Kasumi-1 (cell line): ENCODE measurements at regions not wholly inside any gene's neighbourhood (a gene's known extent, or its start where the extent isn't known, plus 50 kb on each side); places are given as distances from the start of the nearest gene placed in this dataset.
"Not testable (repeated sequence)": the region's sequence is repeated elsewhere in the genome, so short reads cannot be mapped to it uniquely, and the experiment has no call there.

ENCODE experiments used
- DNase-seq, 2 experiments: peaks; one replicate each; lab custom pipeline; 2025; lab: John Stamatoyannopoulos, UW

DNA sequence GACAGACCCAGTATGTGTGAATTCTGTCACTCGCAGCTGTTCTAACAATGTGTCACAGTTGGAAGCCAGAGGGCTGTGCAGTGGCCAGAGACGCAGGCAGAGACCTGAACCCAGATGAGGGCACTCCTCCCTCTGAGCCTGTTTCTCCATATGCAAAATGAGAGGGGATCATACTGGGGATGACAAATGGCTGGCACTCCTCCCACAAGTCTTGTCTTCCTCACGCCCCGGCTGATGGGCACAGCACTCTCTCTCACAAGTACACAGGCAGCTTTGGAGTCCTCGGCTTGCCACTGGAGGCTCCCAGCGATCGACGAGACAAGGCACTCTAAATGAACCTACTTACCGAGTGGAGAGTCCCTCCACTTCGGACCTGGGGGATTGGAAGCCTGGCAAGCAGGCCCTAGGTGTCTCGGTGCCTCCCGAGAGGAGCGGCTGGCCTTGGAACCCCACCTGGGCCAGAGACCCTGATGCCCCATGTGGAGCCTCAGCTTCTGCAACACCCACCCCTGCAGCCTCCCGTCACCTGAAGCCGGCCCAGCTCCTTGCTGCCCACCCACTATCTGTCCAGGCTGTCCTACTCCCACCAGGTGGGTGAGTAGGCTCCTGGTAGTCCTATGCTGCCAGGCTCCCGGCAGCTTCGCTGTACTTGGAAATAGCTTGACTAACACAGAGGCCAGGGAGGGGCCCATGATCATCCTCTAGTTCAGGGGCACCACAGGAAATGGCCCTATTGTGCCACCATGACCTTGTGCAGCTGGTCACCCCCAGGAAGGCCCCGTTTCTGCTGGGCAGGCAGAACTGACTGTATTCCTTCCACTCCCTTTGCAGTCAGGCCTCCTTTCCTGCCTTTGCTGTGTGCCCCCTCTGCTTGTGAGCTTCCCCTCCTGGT is 65.0 kb upstream of the IQSEC1 start:
- DNase-seq = no peak

DNA sequence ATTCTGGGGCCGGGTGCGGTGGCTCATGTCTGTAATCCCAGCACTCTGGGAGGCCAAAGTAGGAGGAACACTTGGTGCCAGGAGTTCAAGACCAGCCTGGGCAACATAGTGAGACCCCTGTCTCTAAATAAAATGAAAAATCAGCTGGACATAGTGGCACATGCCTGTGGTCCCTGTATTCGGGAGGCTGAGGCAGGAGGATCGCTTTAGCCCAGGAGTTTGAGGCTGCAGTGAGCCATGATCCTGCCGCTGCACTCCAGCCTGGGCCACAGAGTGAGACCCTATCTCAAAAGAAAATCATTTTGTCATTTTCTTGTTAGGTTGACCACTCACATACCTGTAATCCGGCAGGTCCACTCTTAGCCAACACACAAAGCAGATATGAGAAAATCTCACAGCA is 63.6 kb upstream of the IQSEC1 start:
- not testable (repeated sequence) for DNase-seq

DNA sequence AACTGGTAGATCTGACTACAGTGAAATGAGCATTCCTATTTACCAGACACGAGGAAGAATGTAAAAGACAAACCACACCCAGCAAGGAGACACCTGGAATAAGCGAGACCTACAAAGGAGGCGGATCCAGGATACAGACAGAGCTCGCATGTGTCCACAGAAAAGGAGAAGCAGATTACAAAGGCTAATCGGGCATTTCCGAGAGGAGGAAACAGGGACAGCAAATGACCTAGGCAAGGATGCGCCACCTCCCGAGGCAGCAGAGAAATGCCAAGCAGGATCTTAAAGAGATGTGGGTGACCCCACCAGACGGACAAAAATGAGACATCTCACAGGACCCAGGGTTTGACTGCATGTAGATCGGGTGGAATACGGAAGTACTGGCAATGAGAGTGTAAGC is 63.2 kb upstream of the IQSEC1 start:
- DNase-seq = peak in 1 of 2 experiments; percentile 16

DNA sequence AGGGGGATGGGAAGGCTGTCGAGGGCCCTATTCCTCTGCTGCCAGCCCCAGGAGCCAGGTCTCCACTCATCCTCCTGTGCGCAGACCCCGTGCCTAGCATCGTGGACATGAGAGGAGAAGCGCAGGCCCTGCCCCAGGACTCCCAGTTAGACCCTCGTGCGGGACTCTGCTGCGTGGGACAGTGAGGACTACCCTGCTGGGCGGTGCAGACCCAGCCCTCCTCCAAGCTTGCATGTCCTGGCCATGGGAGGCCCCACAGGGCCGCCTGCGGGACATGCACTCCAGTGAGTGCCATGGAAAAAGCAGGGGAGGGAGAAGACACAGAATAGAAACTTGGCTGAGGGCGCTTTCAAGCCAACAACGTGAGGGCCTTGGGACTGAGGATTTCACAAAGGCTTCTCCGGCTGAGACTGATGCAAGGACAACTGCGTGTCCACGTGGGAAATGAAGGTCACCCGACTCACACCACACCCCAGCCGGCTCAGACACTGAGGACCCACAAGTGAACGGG is 62.6 kb upstream of the IQSEC1 start:
- no peak for DNase-seq

DNA sequence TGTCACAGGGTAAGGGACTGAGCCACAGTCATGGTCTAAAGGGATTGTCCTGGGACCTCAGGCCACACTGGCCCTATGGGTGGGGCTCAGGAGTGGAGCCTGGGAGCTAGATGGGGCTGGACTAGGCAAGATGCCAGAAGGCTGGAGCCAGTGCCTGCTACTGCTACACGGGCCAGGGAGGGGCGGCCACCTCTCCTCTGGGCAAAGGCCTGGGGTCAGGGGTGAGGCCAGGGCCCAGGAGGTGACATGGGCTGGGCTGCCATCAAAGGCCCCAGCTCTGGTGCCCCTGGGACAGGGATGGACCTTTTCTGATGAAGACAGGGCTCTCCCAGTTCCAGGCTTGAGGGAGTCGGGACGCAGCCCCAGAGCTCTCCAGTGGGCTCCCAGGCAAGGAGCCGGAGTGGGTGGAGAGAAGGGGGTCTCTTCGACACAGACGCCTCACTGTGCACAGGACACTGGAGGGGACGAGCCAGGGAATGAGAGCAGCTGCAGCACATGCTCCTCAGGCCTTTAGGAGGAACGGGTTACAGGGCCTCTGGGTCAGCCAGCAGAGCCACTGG is 62.1 kb upstream of the IQSEC1 start:
- no peak for DNase-seq

DNA sequence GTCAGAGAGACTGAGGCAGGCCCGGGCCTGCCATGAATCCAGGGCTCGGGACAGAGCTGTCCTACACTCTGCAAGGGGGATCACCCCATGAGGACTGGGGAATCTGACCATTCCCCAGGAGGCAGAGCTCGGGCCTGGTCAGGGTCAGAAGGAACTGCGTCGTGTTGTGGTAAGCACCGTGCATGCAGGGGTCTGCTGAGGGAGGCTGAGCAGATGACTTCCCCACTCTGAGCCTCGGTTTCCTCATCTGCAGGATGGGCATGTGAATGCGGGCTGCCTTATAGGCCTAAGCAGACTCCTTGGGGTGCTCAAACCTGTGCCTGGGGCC is 61.6 kb upstream of the IQSEC1 start:
- DNase-seq = no peak

DNA sequence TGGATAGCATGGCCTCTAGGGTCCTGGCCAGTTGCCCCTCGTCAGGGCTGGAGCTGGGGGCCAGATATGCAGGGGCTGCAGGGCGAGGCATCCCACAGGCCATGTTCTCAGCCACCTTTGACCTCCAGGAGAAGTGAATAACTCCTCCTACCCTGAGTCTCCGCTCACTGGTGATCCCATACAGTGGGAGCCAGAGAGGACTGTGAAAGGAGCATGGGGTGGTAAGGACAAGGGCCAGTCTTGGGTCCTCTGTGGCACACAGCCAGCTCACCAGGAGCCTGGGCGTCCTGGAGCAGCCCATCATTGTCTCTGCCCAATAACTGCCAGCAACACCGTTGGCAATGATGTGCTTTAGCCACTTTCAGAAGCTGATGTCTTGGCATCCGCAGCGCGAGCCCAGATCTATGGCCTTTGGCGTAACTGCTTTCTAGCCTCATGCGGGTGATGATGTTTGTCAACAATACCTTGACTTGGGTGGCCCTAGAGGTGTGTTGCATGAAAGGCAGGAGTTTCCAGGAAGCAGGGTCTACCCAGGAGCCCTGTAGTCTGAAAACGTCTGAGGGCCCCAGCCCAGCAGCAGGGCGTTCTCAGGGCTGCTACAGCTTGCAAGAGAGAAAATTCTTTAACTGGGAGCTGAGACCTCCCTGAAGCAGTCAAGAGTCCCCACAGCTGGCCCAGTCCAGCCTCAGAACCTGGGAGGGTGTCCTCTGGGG is 61.1 kb upstream of the IQSEC1 start:
- no peak for DNase-seq

DNA sequence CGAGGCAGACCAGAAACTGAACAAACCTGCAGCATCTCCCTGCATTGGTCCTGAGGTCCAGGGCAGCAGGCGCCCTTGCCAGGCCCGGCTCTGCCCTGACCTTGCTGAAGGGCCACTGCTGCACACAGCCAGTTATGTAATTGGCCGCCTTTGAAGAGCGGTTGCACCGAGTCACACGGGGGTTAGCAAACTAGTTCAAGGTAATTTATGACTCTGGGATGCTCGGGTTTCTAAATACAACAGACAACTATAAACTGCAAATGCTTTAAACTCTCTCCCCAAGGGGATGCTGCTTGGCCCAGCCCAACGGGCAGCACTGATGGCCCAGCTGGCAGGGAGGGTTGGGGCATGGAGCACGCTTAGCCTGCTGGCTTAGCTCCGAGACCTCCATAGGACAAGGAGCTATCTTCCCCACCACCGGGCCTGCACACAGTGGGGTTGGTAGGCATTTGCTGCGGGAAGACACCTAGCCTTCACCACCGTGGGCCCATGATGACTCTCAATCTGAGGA is 60.3 kb upstream of the IQSEC1 start:
- DNase-seq = no peak

DNA sequence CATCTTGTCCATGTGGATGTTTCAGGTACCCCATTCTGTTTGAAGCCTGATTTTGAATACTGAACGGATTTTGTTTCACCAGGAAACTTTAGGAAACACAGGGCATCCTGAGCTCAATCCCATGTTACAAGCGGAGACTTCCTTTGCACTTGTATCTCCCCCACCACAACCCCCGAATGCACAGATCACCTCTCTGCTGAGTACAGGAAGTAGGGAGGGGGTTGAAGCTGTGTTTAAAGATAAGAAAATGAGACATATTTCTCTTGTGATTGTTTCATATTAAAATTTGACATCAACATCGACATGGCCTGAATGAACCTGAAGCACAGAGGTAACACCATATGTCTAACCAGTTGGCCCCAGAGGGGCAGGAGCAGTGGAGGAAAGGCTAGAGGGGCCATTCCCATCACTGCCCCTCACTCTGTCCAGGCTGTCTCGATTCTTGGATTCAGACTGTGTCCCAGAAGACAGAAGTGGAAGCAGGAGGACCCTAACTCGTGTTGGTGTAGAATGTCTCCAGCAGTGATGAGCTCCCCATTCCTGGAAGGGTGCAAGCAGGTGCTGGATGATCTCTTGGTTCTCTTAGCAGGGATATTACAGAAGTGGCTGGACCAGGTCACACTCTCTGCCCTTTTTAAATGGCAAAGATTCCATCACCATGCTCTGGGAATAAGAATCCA is 59.6 kb upstream of the IQSEC1 start:
- no peak for DNase-seq

DNA sequence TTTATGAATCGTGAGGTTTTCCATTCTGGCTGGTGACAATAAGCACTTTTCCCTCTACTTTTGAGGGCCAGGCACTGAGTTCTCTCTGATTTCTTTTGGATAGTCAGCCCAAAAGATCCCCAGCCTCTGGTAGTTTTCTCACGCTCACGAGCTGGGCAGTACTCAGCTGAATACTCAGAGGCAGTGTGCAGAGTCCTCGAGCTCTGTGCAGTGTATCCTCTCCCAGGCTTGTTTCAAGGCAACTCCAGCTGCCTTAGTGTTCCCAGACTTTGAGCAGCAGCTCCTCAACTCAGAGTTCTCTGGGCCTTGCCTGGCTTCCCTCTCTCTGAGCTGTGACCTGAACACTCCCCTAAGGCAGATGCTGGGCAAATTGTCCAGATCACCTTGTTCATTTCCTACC is 59.1 kb upstream of the IQSEC1 start:
- no peak for DNase-seq

DNA sequence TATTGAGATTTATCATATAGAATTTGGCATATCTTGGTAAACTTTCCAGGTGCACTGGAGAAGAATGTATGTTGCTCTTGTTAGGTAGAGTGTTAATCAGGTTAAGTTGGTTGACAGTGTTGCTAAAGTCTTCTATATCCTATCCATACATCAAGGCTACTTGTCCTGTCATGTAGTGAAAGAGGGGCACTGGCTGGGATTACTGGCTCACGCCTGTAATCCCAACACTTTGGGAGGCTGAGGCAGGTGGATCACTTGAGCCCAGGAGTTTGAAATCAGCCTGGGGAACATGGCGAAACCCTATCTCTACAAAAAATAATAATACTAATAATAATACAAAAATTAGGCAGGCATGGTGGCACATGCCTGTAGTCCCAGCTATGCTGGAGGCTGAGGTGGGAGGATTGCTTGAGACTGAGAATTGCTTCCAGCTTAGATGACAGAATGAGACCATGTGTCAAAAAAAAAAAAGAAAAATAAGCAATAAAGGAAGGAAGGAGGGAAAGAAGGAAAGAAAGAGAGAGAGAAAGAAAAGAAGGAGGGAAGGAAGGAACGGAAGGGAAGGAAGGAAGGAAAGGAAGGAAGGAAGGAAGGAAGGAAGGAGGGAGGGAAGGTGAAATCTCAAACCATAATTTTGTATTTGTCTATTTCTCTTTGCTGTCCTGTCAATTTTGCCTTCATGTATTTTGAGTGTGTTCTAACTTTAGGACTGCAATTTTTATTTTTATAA is 57.4 kb upstream of the IQSEC1 start:
- no peak for DNase-seq

DNA sequence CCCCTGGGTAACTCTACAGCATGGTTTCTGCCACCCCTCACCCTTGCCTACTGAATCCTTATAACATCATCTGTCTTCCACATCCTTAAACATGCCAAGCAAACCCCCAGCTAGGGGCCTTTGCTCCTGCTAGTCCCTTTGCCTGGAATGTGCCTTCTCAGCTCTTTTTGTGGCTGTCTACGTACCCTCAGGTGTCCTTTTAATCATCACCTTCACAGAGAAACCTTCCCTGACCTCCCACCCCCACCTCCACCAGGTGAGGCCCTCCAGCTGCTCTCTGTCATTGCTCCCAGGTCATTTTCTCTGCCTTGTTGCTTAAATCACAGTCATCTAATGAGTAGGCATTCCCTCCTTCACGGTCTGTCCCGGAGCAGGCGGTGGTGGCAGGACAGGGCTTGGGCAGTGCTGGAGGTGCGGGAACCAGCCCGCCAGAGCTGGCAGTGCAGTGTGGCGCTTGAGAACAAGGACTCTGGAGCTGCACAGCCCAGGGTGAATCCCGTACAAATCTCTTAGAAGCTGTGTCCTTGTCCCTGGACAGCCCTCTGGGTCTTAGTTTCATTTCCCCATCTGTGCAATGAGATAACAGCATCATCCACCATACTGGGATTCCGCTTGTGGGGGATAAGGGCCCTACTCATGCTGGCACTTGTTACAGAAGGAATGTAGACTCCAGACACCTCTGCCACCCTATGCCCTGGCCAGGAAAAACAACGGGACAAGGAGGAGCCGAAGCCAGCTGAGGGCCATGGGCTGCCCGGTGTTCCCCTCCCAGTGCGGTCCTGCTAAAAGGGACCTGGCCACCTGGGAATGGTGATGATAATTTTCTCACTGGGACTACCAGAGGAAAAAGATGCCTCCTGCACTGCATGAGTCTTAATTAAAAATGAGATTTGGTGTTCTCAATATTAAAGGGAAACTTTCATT is 52.1 kb upstream of the IQSEC1 start:
- DNase-seq = no peak

DNA sequence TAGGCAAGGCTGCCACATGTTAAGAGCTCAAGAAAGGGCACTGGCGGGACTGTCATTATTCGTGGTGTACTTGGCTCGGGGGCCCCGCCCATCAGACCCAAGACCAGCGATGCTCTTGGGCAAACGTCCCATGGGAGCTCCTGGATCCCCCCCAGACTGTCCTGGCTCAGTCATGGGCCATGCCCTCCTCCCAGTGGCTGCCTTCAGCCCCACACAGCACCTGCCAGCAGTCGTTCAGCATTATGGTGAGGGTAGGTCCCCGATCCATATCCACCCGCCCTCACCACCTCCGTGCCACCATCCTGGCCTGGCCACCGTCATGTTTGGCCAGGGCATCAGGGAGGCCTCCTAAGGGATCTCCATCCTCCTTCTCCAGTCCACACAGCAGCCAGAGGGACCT is 51.4 kb upstream of the IQSEC1 start:
- no peak for DNase-seq

DNA sequence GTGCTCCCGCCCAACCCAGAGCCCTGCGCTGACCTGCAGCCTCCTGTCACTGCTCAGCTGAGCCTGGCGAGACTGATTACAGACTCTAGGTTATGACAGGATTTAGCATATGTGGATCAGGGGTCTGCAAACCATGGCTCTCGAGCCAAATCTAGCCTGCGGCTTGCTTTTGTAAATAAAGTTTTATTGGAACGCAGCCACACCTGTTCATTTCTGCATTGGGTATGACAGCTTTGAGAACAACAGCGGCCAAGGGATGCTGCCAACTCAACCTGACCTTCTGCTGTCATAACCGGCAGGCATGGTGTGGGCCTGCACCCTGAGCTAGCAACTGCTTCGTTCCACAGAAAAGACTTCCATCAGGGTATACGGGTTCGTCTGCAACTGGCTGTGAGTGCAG is 50.5 kb upstream of the IQSEC1 start:
- no peak for DNase-seq

DNA sequence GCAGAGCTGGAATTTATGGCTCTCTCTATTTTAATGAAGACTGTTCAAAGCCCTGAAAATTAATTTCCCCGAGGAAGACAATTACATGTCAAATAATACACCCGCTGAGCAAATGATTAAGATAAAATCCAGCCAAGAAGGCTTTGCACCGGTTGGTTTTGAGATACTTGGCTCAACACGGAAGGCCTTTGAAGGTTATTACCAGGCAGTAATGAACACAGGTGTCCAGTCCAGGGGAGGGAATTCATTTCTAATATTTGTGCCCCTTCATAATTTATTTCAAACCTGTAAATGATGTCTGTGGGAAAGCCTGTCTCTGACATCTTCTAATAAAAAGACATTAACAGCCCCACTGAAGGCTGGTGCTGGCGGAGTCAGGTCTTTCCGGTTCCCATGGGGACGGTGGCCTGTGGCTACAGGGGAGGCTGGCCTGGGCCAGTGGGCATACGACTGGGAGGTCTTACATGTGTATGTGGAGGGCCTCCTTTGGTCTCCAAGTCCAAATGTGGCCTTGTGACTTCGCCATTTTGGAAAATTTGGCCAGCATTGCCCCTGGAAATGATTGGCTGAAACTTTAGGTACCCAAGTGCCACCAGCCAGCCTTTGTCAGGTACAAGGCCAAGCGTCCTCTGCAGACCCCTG is 49.9 kb upstream of the IQSEC1 start:
- no peak for DNase-seq
